Lung (tissue), 11 donors: ENCODE measurements at regions not wholly inside any gene's neighbourhood (a gene's known extent, or its start where the extent isn't known, plus 50 kb on each side); places are given as distances from the start of the nearest gene placed in this dataset.

Source experiments
- ATAC-seq: fragments of 200-7000 bp; cut with Tn5 transposase; one replicate; pipeline ENCODE4 v1.9.1; 2020; ENCODE audit warnings: moderate number of reproducible peaks; ENCODE audit not compliant: insufficient read depth, low FRiP score
- DNase-seq, 3 donors: peaks; one replicate each; pipeline ENCODE4 v3.0.0-alpha.2; 2013 to 2017
- H3K27ac ChIP-seq, 2 donors: one replicate each; pipeline ENCODE4 v1.5.1; 2013; ENCODE audit warnings: mild to moderate bottlenecking in 2 of 2, moderate library complexity in 2 of 2, control low read depth in 1 of 2, inconsistent platforms in 1 of 2, low read depth in 1 of 2, low read length in 1 of 2
- H3K27me3 ChIP-seq, 3 donors: one replicate each; pipeline ENCODE4 v1.5.1; 2013; ENCODE audit warnings: low read length in 2 of 3; ENCODE audit not compliant: control insufficient read depth in 3 of 3, insufficient read depth in 3 of 3
- H3K36me3 ChIP-seq, 4 donors: one replicate each; pipeline ENCODE4 v1.5.1; 2013; ENCODE audit warnings: low read length in 4 of 4, mild to moderate bottlenecking in 1 of 4, moderate library complexity in 1 of 4; ENCODE audit not compliant: control insufficient read depth in 4 of 4, insufficient read depth in 4 of 4
- H3K4me1 ChIP-seq, 5 donors: one replicate each; pipeline ENCODE4 v1.5.1; 2013; ENCODE audit warnings: low read length in 5 of 5, mild to moderate bottlenecking in 2 of 5, moderate library complexity in 1 of 5; ENCODE audit not compliant: control insufficient read depth in 5 of 5, insufficient read depth in 5 of 5
- H3K4me3 ChIP-seq: one replicate; pipeline ENCODE4 v1.5.1; 2013; ENCODE audit warnings: mild to moderate bottlenecking, control low read depth, moderate library complexity
- H3K9ac ChIP-seq, 2 donors: one replicate each; pipeline ENCODE4 v1.5.1; 2013; ENCODE audit warnings: low read length in 2 of 2, control low read depth in 1 of 2; ENCODE audit not compliant: insufficient read depth in 1 of 2
- H3K9me3 ChIP-seq, 4 donors: one replicate each; pipeline ENCODE4 v1.5.1; 2013; ENCODE audit warnings: low read length in 3 of 4, mild to moderate bottlenecking in 1 of 4, moderate library complexity in 1 of 4; ENCODE audit not compliant: control insufficient read depth in 4 of 4, insufficient read depth in 3 of 4
- CTCF ChIP-seq: IDR thresholded peaks from 2 replicates; pipeline ENCODE4 v1.5.1; 2012; ENCODE audit warnings: mild to moderate bottlenecking; ENCODE audit errors: control extremely low read depth, extremely low read depth
- WGBS, 2 donors: extraction: QIAGEN DNeasy Blood & Tissue Kit; methylation state at CpG; one replicate each; pipeline ENCODE4 v1.1.7; 2013; 5-methylcytosine and 5-hydroxymethylcytosine counted together
- donor health status: control.
- donor health status: control.
- donor health status: Bipolar disorder and iron deficiency.
- donor health status: healthy.
- donor health status: DM: yes; HTN: yes; CAD: no.

GRCh38 chr9:126068534-126069230 is 257.9 kb upstream of the MVB12B start:
- peaks cover 0 to 4% (median 2%) of the 10 kb centered on the region in 3 donors for H3K27me3 ChIP-seq
- no peaks in the 10 kb centered on the region for H3K36me3 ChIP-seq
- H3K4me1 ChIP-seq: no peaks in the 10 kb centered on the region
- WGBS, 2 donors: 80 to 86% methylated on average over 17 of the region's 17 CpGs
- no peak overlapping the region for H3K9ac ChIP-seq
- H3K4me3 ChIP-seq: no peak overlapping the region
- TF ChIP-seq CTCF: no peak
- H3K9me3 ChIP-seq: no peaks in the 10 kb centered on the region
- DNase-seq (no peak), ATAC-seq (no peak)
- H3K27ac ChIP-seq: no peak overlapping the region

- Histone ChIP-seq H3K27ac (no peak overlapping the region), H3K36me3 (no peaks in the 10 kb centered on the region), H3K4me1 (no peaks in the 10 kb centered on the region), H3K9ac (no peak overlapping the region), H3K27me3 (peaks cover 0 to 4% (median 2%) of the 10 kb centered on the region in 3 donors), H3K4me3 (no peak overlapping the region), H3K9me3 (no peaks in the 10 kb centered on the region)
- WGBS, 2 donors: 64 to 72% methylated on average over 9 of the region's 9 CpGs
- ATAC-seq (no peak), DNase-seq (no peak)
- TF ChIP-seq CTCF: no peak
These were observed 257.2 kb upstream of the MVB12B start for GRCh38 chr9:126069400-126069955.

- DNase-seq: no peak
- Histone ChIP-seq H3K9ac (no peak overlapping the region), H3K36me3 (no peaks in the 10 kb centered on the region), H3K4me1 (no peaks in the 10 kb centered on the region), H3K4me3 (no peak overlapping the region), H3K27me3 (peaks cover 0 to 4% (median 2%) of the 10 kb centered on the region in 3 donors), H3K9me3 (no peaks in the 10 kb centered on the region), H3K27ac (no peak overlapping the region)
- TF ChIP-seq CTCF: no peak
- no peak for ATAC-seq
- 84% methylated on average over 15 of the region's 15 CpGs for WGBS, 2 donors
These were observed 256.5 kb upstream of the MVB12B start for GRCh38 chr9:126070058-126070655.
